ENCODE measurements at regions not wholly inside any gene's neighbourhood (a gene's known extent, or its start where the extent isn't known, plus 50 kb on each side); places are given as distances from the start of the nearest gene placed in this dataset.

- TF ChIP-seq GABPA (IDR thresholded peaks at IDR 0.05 in 1 of 2, conservative IDR thresholded peaks at IDR 0.05 in 1 of 2) (no peak), CTCF (IDR thresholded peaks at IDR 0.05; ENCODE audit: low read depth, low read length, missing input control) (no peak), MAX (IDR thresholded peaks at IDR 0.05) (no peak), HNF4G (IDR thresholded peaks at IDR 0.05) (no peak), NR2F2 (IDR thresholded peaks at IDR 0.05) (no peak), JUND (IDR thresholded peaks at IDR 0.05) (no peak), REST (IDR thresholded peaks at IDR 0.05) (no peak), FOXA1 (IDR thresholded peaks at IDR 0.05) (no peak), SP1 (IDR thresholded peaks at IDR 0.05) (no peak), RAD21 (IDR thresholded peaks at IDR 0.05) (no peak), HNF4A (conservative IDR thresholded peaks at IDR 0.05) (no peak), YY1 (IDR thresholded peaks at IDR 0.05) (no peak), ATF3 (IDR thresholded peaks at IDR 0.05) (no peak), EGR1 (IDR thresholded peaks at IDR 0.05; ENCODE audit: low read depth in 2 of 2) (no peak)
These were observed 282.1 kb upstream of the POU1F1 start for GRCh38 chr3:87558492-87558891.

Data from liver (tissue), 3 donors.